BLaER1 (cell line): ENCODE measurements at regions not wholly inside any gene's neighbourhood (a gene's known extent, or its start where the extent isn't known, plus 50 kb on each side); places are given as distances from the start of the nearest gene placed in this dataset.

Experiments used
- H3K27ac ChIP-seq: shearing (Covaris generic); formaldehyde crosslinking; 2 replicates; pipeline ENCODE4 v1.8.1; 2022
- H3K27me3 ChIP-seq: shearing (Covaris generic); formaldehyde crosslinking; 2 replicates; pipeline ENCODE4 v1.8.1; 2022
- H3K36me3 ChIP-seq: shearing (Covaris generic); formaldehyde crosslinking; 2 replicates; pipeline ENCODE4 v1.8.1; 2022
- H3K4me1 ChIP-seq: shearing (Covaris generic); formaldehyde crosslinking; 2 replicates; pipeline ENCODE4 v1.8.1; 2022
- H3K4me2 ChIP-seq: shearing (Covaris generic); formaldehyde crosslinking; 2 replicates; pipeline ENCODE4 v1.8.1; 2022
- H3K4me3 ChIP-seq: shearing (Covaris generic); formaldehyde crosslinking; 2 replicates; pipeline ENCODE4 v1.8.1; 2022
- H3K9ac ChIP-seq: shearing (Covaris generic); formaldehyde crosslinking; 2 replicates; pipeline ENCODE4 v1.8.1; 2022
- H3K9me3 ChIP-seq: shearing (Covaris generic); formaldehyde crosslinking; 2 replicates; pipeline ENCODE4 v1.8.1; 2022
- H4K20me1 ChIP-seq: shearing (Covaris generic); formaldehyde crosslinking; 2 replicates; pipeline ENCODE4 v1.8.1; 2022
- Cebpa-rat ChIP-seq: shearing (Covaris generic); IDR thresholded peaks from 2 replicates; pipeline ENCODE4 v1.8.1; 2022

DNA sequence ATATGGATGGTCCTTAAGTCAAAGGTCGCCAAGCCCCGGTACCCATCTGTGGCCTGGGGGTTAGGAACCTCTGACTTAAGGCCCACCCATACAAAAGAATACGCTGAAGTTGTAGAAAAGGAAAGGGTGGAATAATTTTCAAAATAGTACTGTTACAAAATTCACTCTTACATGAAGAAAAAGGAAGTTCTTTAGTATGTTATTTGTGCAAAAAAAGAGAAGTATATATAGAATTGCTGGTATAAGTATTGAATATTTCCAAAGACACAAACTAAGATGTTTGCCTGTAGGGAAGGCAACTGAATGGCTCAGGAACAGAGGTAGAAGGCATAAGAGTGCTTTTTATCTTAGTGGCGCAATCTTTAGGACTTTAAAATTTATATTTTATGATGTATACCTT is 78.7 kb downstream of the PRLHR start:
- no peak for TF ChIP-seq Cebpa-rat
- H3K9me3 ChIP-seq = peaks cover 10% of the 10 kb centered on the region
- H3K9ac ChIP-seq = no peak overlapping the region
- no peak overlapping the region for H3K27ac ChIP-seq
- H3K27me3 ChIP-seq = no peaks in the 10 kb centered on the region
- H3K4me2 ChIP-seq = no peak overlapping the region
- H4K20me1 ChIP-seq = no peaks in the 10 kb centered on the region
- no peaks in the 10 kb centered on the region for H3K36me3 ChIP-seq
- no peaks in the 10 kb centered on the region; the same call in 1 of the 2 replicates for H3K4me1 ChIP-seq
- H3K4me3 ChIP-seq = no peak overlapping the region

DNA sequence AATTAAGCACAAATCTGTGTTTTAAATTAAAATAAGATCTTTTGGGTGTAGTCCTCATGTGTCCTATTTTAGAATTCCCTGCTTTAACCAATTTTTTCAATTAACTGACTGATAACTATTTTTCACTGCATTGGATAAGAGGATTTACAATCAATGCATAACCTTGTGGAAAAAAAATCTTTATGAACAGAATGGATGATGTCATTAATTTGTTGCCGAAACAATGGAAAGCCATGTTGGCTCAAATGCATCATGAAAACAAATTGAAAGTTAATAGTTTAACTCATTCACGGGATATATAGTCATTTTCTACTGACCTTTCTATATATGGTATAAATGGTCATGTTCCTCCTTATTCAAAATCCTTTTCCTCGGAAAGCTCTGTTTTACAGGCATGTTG is 82.3 kb downstream of the PRLHR start:
- H3K27me3 ChIP-seq = no peaks in the 10 kb centered on the region
- H4K20me1 ChIP-seq = no peaks in the 10 kb centered on the region
- no peak for TF ChIP-seq Cebpa-rat
- peaks cover 8% of the 10 kb centered on the region for H3K9me3 ChIP-seq
- no peaks in the 10 kb centered on the region for H3K36me3 ChIP-seq
- H3K4me1 ChIP-seq = no peaks in the 10 kb centered on the region
- no peak overlapping the region for H3K4me3 ChIP-seq
- no peak overlapping the region for H3K9ac ChIP-seq
- H3K4me2 ChIP-seq = no peak overlapping the region
- no peak overlapping the region for H3K27ac ChIP-seq

- Histone ChIP-seq H3K9me3 (no peaks in the 10 kb centered on the region), H3K4me3 (no peak overlapping the region), H3K27ac (no peak overlapping the region), H4K20me1 (no peaks in the 10 kb centered on the region), H3K9ac (no peak overlapping the region), H3K36me3 (no peaks in the 10 kb centered on the region), H3K4me2 (no peak overlapping the region), H3K27me3 (no peaks in the 10 kb centered on the region), H3K4me1 (no peaks in the 10 kb centered on the region)
- no peak for TF ChIP-seq Cebpa-rat
Observed at GRCh38 chr10:118511711-118512110, 83.7 kb downstream of the PRLHR start.

DNA sequence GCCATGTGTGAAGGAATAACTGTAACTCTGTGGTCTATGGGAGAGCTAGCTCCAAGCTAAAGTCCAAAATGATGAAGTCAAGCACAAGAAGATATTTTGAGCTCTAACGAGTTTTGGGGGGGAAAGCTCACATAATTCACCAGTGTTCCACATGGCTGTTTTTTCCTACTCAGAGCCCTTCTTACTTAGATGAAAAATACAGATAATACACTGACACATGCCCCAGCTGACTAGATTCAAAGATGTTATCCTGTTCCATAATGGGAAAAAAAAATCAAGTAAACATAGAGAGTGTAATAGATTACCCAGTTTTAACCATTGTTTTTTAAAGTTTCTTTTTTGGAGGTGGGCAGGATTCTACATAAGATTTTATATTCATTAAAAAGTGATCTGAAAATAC is 86.6 kb downstream of the PRLHR start:
- no peak overlapping the region for H3K4me3 ChIP-seq
- H3K4me1 ChIP-seq = no peaks in the 10 kb centered on the region
- no peaks in the 10 kb centered on the region for H3K36me3 ChIP-seq
- no peak overlapping the region for H3K27ac ChIP-seq
- TF ChIP-seq Cebpa-rat = no peak
- no peak overlapping the region for H3K4me2 ChIP-seq
- no peaks in the 10 kb centered on the region for H3K9me3 ChIP-seq
- no peaks in the 10 kb centered on the region for H3K27me3 ChIP-seq
- H3K9ac ChIP-seq = no peak overlapping the region
- no peaks in the 10 kb centered on the region for H4K20me1 ChIP-seq

DNA sequence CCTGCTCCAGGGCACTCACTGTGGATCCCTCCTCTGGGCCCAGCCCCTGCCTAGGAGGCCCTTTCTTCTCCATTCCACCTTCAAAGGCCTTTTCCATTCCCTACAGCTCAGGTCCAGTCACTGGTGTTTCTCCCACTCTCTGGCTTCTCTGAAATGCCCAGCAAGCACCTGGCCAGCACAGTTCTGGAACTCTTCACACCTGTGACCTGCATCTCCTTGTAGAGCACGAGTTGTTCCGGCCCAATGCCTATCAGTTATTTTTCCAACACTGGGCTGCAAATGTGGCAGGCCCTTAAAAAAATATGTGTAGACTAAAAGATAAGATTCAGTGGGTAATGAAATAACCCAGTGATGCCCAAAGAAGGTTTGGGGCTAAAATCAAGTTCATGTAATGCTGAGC is 87.1 kb downstream of the PRLHR start:
- Histone ChIP-seq H3K4me3 (no peak overlapping the region), H3K9me3 (no peaks in the 10 kb centered on the region), H3K27ac (no peak overlapping the region), H3K36me3 (no peaks in the 10 kb centered on the region), H3K27me3 (no peaks in the 10 kb centered on the region), H3K4me2 (no peak overlapping the region), H3K9ac (no peak overlapping the region), H4K20me1 (no peaks in the 10 kb centered on the region), H3K4me1 (no peaks in the 10 kb centered on the region)
- no peak for TF ChIP-seq Cebpa-rat

DNA sequence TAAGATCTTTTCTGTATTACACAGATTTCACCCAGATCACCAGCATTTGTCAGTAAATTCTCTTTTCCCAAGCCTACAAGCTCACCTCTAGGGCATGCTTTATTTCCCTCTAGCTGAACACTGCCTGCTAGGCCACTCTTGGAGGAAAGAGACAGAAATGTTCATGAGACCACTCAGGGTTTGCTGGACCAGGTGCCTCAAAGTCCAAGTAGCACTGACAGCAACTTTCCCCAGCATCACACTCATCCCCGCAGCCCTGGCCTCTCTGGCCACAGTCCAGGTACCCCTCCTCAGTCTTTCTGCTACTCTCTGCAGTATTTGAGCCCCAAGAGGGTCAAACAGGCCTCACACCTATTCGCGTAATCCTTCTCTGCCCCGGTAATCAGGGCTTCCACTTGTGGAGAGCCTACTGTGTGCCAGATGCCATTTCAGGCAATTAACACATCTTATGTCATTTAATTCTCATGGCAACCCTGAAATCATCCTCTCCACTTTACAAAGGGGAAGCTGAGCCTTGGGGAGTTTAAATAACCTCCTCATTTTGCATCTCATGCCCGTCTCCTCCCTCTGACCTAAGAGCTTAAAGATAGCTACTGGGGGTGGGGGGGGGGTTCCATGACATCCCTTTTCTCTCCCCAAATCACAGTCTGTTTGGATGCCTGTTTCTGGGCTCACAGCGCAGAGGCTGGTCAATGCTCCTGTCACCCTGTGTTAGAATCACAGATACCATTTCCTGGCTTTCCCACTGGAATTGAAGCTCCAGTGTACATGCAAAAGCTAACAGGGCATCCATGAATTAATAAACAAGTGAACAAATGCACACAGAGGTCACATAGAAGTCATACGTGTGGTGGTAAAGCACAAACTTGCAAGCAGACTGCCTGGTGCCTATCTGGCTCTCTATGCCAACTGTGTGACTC is 88.5 kb downstream of the PRLHR start:
- Histone ChIP-seq H3K27me3 (no peaks in the 10 kb centered on the region), H3K4me2 (no peak overlapping the region), H3K9ac (no peak overlapping the region), H4K20me1 (no peaks in the 10 kb centered on the region), H3K4me1 (no peaks in the 10 kb centered on the region), H3K36me3 (no peaks in the 10 kb centered on the region), H3K4me3 (no peak overlapping the region), H3K27ac (no peak overlapping the region), H3K9me3 (no peaks in the 10 kb centered on the region)
- no peak for TF ChIP-seq Cebpa-rat

- H3K9ac ChIP-seq = no peak overlapping the region
- TF ChIP-seq Cebpa-rat = no peak
- no peaks in the 10 kb centered on the region for H3K4me1 ChIP-seq
- H3K4me2 ChIP-seq = no peak overlapping the region
- H4K20me1 ChIP-seq = no peaks in the 10 kb centered on the region
- no peaks in the 10 kb centered on the region for H3K27me3 ChIP-seq
- H3K36me3 ChIP-seq = no peaks in the 10 kb centered on the region
- H3K27ac ChIP-seq = no peak overlapping the region
- no peaks in the 10 kb centered on the region for H3K9me3 ChIP-seq
- H3K4me3 ChIP-seq = no peak overlapping the region
Observed at GRCh38 chr10:118505363-118505762, 90.1 kb downstream of the PRLHR start.

DNA sequence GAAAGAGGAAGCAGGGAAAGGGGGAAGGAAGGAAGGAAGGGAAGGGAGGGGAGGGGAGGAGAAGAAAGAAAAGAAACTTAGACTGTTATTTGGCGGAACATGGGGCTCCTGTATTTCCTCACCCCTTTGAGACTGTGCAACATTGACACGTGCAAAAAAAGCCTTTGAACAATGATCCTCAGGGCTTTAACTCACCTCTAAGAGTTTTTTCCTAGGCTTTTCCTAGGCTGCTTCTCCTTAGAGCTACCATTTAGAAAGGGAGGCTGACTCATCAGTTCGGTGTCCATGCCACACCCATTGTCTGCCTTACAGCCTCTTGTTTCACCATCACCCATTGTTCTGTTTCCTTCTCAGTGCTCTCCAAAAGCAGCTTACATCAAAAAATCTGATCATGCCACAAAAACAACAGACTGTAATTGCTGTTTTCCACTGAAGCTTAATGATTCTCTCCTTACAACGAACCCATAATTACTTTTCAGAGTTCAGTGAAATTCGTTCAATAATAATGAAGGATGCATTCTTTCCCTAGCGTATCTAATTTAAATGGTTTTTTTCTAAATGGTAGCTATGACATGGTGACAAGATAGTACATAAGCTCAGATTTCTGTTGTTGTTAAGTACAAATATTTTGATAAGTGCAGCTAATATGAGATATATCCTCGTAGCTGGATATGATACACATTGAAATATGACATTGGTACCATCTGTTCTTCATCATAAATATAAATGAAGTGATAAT is 90.8 kb downstream of the PRLHR start:
- Histone ChIP-seq H3K4me3 (no peak overlapping the region), H3K27me3 (no peaks in the 10 kb centered on the region), H3K9me3 (no peaks in the 10 kb centered on the region), H3K9ac (no peak overlapping the region), H3K27ac (no peak overlapping the region), H3K36me3 (no peaks in the 10 kb centered on the region), H3K4me1 (no peaks in the 10 kb centered on the region), H3K4me2 (no peak overlapping the region), H4K20me1 (no peaks in the 10 kb centered on the region)
- TF ChIP-seq Cebpa-rat = no peak

DNA sequence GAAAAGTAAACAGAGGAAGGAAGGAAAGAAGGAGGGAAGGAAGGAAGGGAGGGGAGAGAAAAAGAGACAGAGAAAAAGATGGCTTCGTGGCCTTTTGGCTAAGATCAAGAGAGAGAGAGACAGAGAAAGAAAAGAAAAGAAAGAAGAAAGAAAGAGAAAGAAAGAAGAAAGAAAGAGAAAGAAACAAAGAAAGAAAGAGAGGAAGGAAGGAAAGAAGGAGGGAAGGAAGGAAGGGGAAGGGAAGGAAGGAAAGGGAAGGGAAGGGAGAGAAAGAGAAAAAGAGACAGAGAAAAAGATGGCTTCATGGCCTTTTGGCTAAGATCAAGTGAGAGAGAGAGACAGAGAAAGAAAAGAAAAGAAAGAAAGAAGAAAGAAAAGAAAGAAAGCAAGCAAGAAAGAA is 91.4 kb downstream of the PRLHR start:
- H3K27ac ChIP-seq = no peak overlapping the region

DNA sequence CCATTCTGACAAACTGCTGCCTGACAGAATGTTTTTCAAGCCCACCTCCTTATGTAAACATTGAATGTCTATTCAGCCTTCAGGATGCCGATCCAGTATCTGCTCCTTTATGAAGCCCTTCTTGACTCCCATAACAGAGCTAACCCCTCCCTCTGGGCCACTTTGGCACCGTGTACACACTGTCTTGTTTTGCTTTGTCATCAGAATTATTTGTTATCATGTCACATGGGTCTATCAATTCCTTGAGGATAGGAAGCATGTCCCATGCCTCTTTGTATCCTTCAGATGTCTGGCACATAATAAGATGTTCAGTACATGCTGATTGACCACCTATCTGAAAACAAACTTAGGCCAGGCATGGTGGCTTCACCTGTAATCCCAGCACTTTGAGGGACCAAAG is 92.3 kb downstream of the PRLHR start:
- Histone ChIP-seq H3K27me3 (no peaks in the 10 kb centered on the region), H3K4me2 (no peak overlapping the region), H3K27ac (no peak overlapping the region), H3K9ac (no peak overlapping the region), H3K4me1 (no peaks in the 10 kb centered on the region), H3K36me3 (no peaks in the 10 kb centered on the region), H3K4me3 (no peak overlapping the region), H3K9me3 (no peaks in the 10 kb centered on the region), H4K20me1 (no peaks in the 10 kb centered on the region)
- TF ChIP-seq Cebpa-rat = no peak

More for the DNA sequence above, 91.4 kb downstream of the PRLHR start:
- TF ChIP-seq Cebpa-rat = no peak
- Histone ChIP-seq H3K27me3 (no peaks in the 10 kb centered on the region), H3K36me3 (no peaks in the 10 kb centered on the region), H3K9ac (no peak overlapping the region), H4K20me1 (no peaks in the 10 kb centered on the region), H3K4me3 (no peak overlapping the region), H3K4me1 (no peaks in the 10 kb centered on the region), H3K9me3 (no peaks in the 10 kb centered on the region), H3K4me2 (no peak overlapping the region)
